ENCODE measurements at regions not wholly inside any gene's neighbourhood (a gene's known extent, or its start where the extent isn't known, plus 50 kb on each side); places are given as distances from the start of the nearest gene placed in this dataset.
"Not testable (repeated sequence)": the region's sequence is repeated elsewhere in the genome, so short reads cannot be mapped to it uniquely, and the experiment has no call there.

- not testable (repeated sequence) for DNase-seq (ENCODE audit: low spot score)
These were observed 97.5 kb downstream of the ZNF664 start for GRCh38 chr12:124070394-124071074.

DNA sequence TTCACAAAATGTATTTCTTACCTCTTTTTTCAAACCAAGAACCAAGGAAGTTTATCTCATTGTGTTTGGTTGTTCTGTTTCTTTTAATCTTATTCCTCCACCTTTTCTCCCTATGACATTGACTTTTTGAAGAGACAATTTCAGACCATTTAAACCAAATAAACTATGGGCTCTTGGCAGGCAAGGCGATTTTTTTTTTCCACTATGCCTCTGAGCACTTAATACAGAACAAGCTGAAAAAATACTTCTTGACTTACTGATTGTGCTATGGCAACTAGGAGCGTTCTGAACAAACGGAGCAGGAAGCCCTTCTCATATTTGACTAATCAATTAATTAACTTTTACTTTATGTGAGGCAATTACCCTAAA is 98.0 kb downstream of the ZNF664 start:
- DNase-seq (ENCODE audit: low spot score), result no peak

DNA sequence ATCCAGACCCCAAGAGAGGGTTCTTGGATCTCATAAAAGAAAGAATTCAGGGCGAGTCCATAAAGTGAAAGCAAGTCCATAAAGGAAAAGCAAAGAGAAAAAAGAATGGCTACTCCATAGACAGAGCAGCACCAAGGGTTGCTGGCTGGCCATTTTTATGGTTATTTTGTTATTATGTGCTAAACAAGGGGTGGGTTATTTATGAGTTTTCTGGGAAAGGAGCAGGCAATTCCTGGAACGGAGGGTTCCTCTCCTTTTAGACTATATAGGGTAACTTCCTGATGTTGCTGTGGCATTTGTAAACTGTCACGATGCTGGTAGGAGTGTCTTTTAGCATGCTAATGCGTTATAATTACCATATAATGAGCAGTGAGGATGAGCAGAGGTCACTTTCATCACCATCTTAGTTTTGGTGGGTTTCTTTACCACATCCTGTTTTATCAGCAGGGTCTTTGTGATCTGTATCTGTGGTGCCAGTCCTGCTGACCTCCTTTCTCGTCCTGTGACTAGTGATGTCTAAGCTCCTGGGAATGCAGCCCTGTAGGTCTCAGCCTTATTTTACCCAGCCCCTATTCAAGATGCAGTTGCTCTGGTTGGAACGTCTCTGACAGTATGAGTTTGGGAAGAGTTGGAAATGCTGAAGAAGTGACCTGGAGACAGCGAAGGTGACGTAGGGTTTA is 100.5 kb downstream of the ZNF664 start:
- DNase-seq (ENCODE audit: low spot score), result peak; percentile 32

DNA sequence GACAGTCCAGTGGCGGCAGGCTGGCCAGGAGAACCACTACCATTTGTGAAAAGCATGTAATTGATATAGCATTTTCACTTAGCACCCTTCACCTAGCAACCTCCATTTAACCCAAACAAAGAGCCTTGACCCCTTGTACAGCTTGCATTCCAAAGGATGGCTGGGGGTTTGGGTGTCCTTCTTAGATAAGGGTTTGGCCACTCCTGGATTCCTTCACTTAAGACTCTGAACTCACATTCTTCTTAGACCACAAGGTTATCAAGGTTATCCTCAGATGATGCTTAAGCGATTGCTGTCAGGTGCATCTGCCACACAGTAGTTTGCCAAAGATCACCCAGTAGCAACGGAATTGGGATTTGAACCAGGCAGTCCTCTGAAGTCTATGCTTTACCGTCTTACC is 102.8 kb downstream of the ZNF664 start:
- DNase-seq (ENCODE audit: low spot score), result no peak

DNA sequence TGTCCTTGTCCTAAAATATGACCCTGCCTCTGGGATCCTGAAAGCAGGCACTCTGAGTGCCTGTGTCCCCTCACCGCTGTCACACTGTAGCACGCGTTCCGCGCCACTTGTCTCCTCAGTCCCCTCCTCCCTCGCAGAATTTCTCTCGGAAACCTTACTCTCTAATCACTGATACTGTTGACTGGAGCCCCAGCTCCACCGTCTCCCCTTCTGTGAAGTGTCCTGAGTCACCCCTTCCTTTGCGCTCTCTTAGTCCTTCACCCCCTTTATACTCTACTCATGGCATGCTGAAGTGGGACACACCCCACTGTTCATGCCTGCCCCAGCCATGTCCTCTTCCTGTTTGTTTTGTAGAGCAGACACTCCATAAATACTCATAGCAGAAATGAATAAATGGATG is 104.7 kb downstream of the ZNF664 start:
- no peak for DNase-seq (ENCODE audit: low spot score)

DNA sequence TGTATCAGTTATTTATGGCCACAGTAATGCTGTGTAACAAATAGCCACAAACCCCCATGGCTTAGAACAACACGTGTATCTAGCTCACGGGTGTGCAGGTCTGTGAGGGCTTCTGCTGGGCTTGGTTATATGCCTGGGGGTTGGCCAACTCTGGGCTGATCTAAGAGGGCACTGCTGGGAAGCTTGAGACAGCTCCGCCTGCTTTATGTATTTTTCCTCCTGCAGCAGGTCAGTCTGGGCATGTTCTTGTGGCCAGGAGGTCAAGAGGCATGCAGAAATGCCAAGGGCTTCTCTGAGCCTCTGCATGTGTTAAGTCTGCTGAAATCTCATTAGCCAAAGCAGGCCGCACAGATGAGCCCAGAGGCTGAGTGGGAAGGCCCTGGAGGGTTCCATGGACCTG is 105.8 kb downstream of the ZNF664 start:
- DNase-seq (ENCODE audit: low spot score), result no peak

DNA sequence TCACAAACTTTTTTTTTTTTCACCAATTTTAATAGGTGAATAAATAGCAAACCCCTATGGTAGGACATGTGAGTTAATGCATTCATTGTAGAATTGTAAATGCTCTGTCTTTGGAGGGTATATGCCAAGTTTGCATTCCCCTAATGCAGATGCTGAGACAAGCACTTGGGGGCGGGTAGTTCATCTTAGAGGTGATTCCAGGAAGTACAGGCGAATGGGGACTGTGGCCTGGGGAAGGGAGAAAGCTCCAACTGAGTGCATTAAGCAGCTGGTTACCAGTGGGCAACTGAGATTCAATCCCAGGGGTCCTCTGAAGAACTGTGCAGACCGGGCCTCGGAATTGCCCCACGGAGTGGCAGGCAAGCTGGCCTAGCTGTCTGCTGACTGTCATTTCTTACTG is 107.6 kb downstream of the ZNF664 start:
- DNase-seq (ENCODE audit: low spot score), result no peak

DNA sequence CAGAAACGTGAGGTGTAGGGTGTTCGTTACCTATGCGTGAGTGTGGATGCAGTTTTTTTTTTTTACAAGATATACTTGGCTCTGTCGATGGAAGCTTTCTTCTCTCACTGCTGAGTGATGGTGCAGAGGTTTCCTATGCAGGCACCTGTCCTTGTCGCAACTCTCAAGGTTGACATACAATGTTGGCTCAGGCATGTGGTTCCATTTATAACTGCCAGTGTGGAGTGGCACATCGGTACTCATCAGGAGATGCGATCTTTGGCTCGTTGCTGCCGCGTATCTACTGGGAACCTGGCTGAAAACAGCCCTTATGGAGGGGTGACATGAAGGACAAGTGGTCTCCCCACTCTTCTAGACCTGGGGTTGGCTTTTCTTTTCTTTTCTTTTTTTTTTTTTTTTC is 109.0 kb downstream of the ZNF664 start:
- DNase-seq (ENCODE audit: low spot score), result no peak

DNA sequence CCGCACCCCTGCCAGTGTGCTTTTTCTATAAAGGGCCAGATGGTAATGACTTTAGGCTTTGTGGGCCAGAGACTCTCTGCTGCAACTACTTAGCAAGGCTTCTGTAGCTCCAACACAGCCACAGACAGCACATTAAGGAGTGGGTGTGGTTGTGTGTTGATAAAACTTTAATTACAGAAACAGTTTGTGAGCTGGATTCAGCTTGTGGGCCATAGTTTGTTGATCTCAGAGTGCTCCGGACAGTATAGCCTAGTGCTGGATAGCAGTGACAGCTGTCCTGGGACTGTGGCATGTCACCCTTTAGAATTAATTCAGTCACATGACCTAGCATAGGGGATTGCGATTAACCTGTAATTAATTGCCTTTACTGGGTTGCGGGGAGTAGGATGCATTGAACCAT is 109.7 kb downstream of the ZNF664 start:
- no peak for DNase-seq (ENCODE audit: low spot score)

GRCh38 chr12:124083708-124084107 is 110.7 kb downstream of the ZNF664 start:
- DNase-seq (ENCODE audit: low spot score), result no peak

GRCh38 chr12:124085419-124086296 is 112.6 kb downstream of the ZNF664 start:
- DNase-seq (ENCODE audit: low spot score), result no peak

GRCh38 chr12:124086299-124086898 is 113.4 kb downstream of the ZNF664 start:
- no peak for DNase-seq (ENCODE audit: low spot score)

- no peak for DNase-seq (ENCODE audit: low spot score)
These were observed 114.4 kb downstream of the ZNF664 start for GRCh38 chr12:124087266-124088051.

DNA sequence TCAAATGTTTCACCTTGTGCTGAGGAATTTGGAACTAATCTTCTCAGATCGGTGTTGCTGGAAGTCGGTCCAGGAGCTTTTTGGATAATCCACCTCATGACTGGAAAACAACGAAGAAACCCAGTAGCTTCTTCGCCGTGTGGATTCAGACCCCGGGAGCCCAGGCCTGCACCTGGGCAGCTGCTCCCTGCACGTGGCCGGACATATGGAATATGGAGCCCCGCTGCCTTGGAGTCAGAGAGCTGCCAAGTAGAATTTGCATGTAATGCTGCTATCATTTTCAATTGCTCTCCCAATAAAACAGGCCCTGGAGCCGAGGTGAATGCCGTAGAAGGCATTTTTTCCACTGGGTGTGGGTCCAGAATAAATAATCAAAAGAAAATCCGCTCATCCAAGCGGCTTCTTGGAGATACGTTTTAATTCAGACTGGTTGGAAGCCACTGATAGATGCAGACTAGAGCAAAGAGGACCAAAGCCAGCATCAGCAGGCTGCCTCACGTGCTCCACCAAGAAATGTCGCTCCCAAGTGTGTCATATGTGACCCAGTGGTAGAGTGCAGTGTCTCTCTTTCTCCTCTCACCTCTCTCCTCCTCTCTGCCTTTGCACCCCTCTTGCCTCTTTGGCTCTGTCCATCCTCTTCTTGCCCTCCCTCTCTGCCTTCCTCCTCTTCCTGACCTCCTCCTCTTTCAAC is 115.3 kb downstream of the ZNF664 start:
- DNase-seq (ENCODE audit: low spot score), result no peak

GRCh38 chr12:124089181-124089914 is 116.3 kb downstream of the ZNF664 start:
- DNase-seq (ENCODE audit: low spot score), result not testable (repeated sequence)

DNA sequence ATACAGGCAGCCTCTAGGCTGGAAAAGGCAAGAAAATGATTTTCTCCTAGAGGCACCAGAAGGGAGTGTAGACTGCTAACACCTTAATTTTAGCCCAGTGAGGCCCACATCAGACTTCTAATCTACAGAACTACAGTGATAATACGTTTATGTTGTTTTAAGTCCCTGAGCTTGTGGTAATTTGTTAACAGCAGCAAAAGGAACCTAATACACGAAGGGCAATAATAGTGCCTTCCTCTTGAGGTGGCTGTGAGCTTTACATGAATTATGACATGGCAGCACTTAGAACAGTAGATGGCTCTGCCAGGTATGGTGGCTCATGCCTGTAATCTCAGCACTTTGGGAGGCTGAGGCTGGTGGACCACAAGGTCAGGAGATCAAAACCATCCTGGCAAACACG is 118.8 kb downstream of the ZNF664 start:
- DNase-seq (ENCODE audit: low spot score), result no peak

GRCh38 chr12:124092532-124092931 is 119.5 kb downstream of the ZNF664 start:
- DNase-seq (ENCODE audit: low spot score), result not testable (repeated sequence)

DNA sequence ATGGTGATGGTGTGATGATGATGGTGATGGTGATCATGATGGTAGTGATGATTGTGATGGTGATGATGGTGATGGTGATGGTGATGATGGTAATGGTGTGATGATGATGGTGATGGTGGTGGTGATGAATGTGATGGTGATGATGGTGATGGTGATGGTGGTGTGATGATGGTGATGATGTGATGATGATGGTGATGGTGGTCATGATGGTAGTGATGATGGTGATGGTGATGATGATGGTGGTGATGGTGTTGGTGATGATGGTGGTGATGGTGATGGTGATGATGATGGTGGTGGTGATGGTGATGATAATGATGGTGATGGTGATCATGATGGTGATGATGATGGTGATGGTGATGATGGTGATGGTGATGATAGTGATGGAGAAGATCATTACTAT is 120.3 kb downstream of the ZNF664 start:
- DNase-seq (ENCODE audit: low spot score), result no peak

GRCh38 chr12:124094188-124094587 is 121.2 kb downstream of the ZNF664 start:
- no peak for DNase-seq (ENCODE audit: low spot score)

DNA sequence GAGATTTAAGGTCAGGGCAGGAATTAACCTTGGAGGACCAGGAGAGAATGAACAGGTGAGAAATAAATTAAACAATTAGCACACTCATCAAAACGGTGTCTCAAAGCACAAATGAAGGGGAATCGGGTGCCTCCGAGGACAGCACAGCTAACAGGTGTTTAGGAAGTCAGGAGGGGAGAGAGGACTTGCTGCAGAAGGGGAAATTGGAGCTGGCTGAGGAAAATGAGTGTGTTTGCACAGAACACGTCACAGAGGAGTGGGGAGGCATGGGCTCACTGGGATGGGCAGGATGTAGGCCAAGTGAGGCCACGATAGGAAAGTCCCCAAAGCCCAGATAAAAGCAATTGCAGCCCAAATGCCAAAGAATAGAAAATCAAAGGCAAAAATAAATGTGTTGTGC is 121.7 kb downstream of the ZNF664 start:
- no peak for DNase-seq (ENCODE audit: low spot score)

Data from COLO829 (cell line).